Activated CD4-positive, alpha-beta T cell treated with anti-CD3 and anti-CD28 coated beads, Interleukin-10, Interleukin-2, amounts not matched to agents 100 ng/mL and 50 ng/mL, durations not matched to agents 16 hours and 8 hours (primary cell): ENCODE measurements at regions not wholly inside any gene's neighbourhood (a gene's known extent, or its start where the extent isn't known, plus 50 kb on each side); places are given as distances from the start of the nearest gene placed in this dataset.

Experiments used
- DNase-seq: peaks from one replicate; pipeline ENCODE4 v3.0.0-alpha.2; 2020

GRCh38 chr16:66001432-66001831 is 365.1 kb upstream of the CDH5 start:
- no peak for DNase-seq

GRCh38 chr16:65998443-65998842 is 368.0 kb upstream of the CDH5 start:
- no peak for DNase-seq

DNA sequence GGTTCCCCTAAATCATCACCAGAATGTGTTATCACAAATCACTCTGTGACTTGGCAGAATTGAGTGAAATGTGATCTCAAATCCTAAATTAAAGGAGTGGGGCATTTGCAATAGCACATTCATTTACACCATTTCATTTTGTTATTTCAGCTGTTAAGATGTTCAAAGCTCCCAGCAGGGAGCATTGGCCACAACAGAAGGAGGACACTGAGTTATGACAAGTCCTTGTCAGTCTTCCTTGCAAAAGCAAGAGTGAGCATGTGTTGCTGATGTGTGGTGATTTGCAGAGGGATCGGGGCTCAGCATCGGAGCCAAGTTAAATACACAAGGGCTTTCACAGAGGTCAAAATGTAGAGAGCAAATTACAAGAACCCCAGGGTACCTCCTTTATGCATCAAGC is 372.2 kb upstream of the CDH5 start:
- DNase-seq: no peak

GRCh38 chr16:65991149-65991701 is 375.3 kb upstream of the CDH5 start:
- DNase-seq: no peak

DNA sequence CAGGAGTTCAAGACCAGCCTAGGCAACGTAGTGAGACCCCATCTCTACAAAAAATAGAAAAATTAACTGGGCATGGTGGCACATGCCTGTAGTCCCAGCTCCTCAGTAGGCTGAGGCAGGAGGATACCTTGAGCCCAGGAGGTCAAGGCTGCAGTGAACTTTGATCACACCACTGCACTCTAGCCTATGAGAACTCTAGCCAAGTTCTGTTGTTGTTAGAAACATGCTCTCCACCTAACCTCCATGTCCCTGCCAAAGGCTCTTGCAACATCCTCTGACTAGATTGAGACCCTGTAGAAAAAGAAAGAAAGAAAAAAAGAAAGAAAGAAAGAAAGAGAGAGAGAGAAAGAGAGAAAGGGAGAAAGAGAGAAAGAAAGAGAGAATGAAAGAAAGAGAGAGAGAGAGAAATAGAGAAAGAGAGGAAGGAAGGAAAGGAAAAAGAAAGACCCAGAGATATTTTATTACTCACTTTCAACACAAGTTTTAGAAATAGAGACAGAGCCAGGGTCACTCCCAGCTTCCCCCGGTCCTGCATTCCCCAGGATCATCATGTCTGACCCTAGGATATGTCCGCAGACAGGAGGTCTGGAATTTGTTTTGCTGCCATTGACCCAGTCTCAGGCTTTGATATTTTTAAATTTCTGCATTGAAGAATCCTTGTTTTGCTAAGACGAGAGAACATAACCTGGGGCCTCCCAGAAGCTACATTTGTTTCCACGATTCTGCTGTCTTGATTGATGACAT is 376.5 kb upstream of the CDH5 start:
- DNase-seq: no peak

- DNase-seq: no peak
Measured at GRCh38 chr16:65988024-65988595, 378.4 kb upstream of the CDH5 start.

DNA sequence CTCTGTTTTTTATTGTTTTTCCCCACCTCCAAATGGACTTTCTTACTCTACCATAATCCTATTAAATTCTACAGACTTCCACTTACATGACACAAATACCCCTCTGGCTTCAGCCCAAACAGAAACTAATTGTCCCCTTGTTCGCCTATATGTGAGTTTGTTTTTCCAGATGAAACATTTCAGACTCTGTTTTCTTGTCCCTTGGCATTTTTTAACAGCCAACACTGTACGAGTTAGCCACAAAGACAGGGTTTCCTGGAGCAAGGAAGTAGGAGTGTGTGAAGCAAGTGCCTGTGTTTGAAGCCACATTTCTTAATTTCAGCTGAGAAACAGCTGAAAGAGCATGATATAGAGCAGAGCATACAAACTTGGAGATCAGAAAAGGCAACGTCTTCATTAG is 382.2 kb upstream of the CDH5 start:
- no peak for DNase-seq

- no peak for DNase-seq
Measured at GRCh38 chr16:65981057-65981456, 385.4 kb upstream of the CDH5 start.

GRCh38 chr16:65975049-65975708 is 391.3 kb upstream of the CDH5 start:
- DNase-seq: peak; percentile 72

GRCh38 chr16:65967376-65967775 is 399.1 kb upstream of the CDH5 start:
- DNase-seq: no peak

- DNase-seq: no peak
Measured at GRCh38 chr16:65965628-65966027, 400.9 kb upstream of the CDH5 start.

DNA sequence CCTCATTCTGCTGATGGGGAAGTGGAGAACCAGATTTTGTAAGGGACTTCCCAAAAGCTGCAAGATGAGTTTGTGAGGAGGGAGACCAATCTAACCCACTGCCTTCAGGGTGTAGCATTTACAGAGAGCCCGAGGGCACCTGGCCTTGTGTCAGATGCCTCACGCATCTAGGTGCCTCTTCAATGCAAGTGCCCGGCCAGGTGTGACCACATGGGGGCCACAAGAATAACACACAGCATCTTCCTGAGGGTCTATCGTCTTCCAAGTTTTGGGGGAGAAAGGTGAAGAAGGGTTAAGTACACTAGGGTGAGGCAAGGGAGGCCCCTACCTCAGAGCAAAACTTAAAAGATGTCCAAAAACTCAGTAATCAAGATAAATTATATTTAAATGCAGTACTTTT is 401.7 kb upstream of the CDH5 start:
- no peak for DNase-seq

GRCh38 chr16:65961476-65962143 is 404.9 kb upstream of the CDH5 start:
- no peak for DNase-seq

GRCh38 chr16:65959983-65960382 is 406.5 kb upstream of the CDH5 start:
- no peak for DNase-seq

GRCh38 chr16:65958086-65958485 is 408.4 kb upstream of the CDH5 start:
- no peak for DNase-seq

- DNase-seq: no peak
Measured at GRCh38 chr16:65956100-65956499, 410.4 kb upstream of the CDH5 start.

GRCh38 chr16:65954446-65954845 is 412.0 kb upstream of the CDH5 start:
- no peak for DNase-seq

DNA sequence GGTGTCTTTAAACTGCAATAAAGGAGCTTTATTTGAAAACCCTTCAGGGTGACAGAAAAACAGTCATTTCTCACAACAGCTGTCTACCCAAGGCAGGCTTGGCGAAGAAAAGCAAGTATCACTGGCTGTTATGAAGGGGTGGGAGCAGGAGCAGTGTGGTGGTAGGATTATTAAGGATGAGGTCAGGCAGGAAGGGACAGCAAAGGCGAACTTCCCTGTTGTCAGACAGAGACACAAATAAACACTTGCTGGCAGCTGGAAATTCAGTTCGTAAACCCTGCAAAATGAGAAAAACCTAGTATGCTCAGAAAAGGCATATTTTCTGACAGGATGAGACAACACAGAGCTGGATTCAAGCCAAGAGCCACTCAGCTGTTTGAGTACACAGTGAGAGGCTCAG is 416.3 kb upstream of the CDH5 start:
- no peak for DNase-seq

- no peak for DNase-seq
Measured at GRCh38 chr16:65948361-65948760, 418.1 kb upstream of the CDH5 start.

DNA sequence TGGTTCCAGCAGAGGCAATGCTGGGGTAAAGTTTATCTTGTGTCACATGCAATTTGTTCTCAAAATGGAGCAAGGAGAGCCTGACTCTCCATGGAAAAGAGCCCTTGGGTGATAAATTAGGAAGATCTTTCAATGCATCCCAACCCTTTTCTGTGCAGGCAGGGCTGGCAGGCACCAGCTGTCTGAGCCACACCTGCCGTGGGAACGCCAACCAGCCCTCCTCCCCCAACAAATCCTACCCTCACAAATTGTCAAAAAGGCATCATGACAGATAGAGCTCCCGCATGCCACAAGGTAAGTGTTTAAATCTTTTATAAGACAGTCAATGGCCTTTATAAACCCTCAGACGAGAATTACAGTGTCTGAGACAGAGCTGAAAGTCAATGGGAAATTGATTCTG is 418.5 kb upstream of the CDH5 start:
- no peak for DNase-seq

DNA sequence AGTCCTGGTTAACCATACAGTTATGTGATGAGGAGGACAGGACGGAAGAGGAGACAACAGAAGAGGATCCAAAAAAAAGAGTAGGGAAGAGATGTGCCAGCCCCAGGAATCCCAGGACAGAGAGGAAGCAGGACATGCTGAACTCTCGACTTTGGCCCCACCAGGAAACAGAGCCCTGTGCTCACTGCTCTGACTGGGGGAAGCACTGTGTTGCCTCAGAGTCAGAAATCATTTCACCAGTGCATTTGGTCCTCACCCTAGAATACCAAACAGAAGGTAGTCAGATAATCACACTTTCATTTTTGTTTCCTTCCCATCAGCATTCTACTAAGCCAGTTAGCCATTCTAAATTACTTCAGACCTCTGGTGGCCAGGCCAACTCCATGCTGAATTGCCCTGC is 421.0 kb upstream of the CDH5 start:
- DNase-seq: no peak

DNA sequence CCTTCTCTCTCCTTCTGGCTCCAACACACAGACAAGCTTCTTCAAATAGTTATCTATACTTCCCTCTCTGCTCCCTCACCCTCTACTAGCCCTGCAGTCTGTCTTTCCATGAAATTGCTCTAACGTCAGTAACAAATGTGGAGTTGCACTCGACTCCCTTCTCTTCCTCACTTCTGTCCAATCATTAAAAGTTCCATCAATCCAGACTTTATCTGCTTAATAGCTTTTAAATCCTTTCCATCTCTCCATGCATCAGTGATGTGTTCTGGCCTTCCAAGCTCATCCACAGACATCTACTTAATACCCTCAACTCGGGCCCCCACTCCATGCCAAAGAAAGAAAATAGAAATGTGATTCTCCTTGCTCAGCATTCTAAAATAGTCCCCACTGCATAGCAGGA is 422.1 kb upstream of the CDH5 start:
- DNase-seq: no peak

DNA sequence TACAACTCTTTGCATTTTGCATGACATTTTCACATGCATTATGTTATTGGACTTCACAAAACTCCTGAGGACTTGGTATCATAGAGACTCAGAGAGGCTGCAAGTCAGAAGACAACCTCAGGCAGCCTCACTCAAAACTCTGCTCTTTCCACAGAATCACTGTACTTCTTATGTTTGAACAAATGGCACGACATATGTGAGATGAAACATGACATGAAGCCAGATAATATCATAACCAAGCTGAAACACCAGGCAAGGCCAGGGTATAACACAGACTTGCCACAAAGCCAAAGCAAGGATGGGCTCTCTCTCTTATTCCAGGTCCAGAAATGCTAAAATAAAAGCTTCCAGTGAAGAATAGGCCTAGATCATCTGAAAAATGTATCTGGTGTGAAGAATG is 425.8 kb upstream of the CDH5 start:
- DNase-seq: no peak

- no peak for DNase-seq
Measured at GRCh38 chr16:65938083-65938482, 428.4 kb upstream of the CDH5 start.
